CD4-positive, CD25-positive, alpha-beta regulatory T cell (primary cell): ENCODE measurements at regions not wholly inside any gene's neighbourhood (a gene's known extent, or its start where the extent isn't known, plus 50 kb on each side); places are given as distances from the start of the nearest gene placed in this dataset.
"Not testable (repeated sequence)": the region's sequence is repeated elsewhere in the genome, so short reads cannot be mapped to it uniquely, and the experiment has no call there.

Source experiments
- ATAC-seq, 2 donors: fragments of 150-1000 bp; cut with Tn5 transposase; one replicate each; pipeline ENCODE4 v1.10.0; 2021; ENCODE audit warnings: low read depth in 2 of 2, moderate number of reproducible peaks in 2 of 2, moderate library complexity in 1 of 2
- DNase-seq, 3 donors: peaks; one replicate each; pipeline versions ENCODE4 v3.0.0 to v3.0.0-alpha.2; 2012 to 2022; ENCODE audit warnings: mixed read lengths in 1 of 3
- H3K27ac ChIP-seq: one replicate; pipeline ENCODE4 v1.7.0; 2013; ENCODE audit warnings: mild to moderate bottlenecking, low read length; ENCODE audit not compliant: insufficient read depth, poor library complexity, severe bottlenecking
- H3K27me3 ChIP-seq: one replicate; pipeline ENCODE4 v1.7.0; 2013; ENCODE audit warnings: low read length; ENCODE audit not compliant: control insufficient read depth, insufficient read depth
- H3K36me3 ChIP-seq: one replicate; pipeline ENCODE4 v1.7.0; 2013; ENCODE audit warnings: mild to moderate bottlenecking, low read length, moderate library complexity; ENCODE audit not compliant: control insufficient read depth, insufficient read depth
- H3K4me1 ChIP-seq: 2 replicates; pipeline ENCODE4 v1.7.0; 2013; ENCODE audit warnings: mild to moderate bottlenecking, low read length; ENCODE audit not compliant: insufficient read depth, control insufficient read depth, poor library complexity, severe bottlenecking
- H3K4me3 ChIP-seq: one replicate; pipeline ENCODE4 v1.7.0; 2013; ENCODE audit warnings: low read depth, mild to moderate bottlenecking, low read length, moderate library complexity
- H3K9me3 ChIP-seq, 2 experiments: 1 replicate in 1 of 2; 2 replicates in 1 of 2; pipeline ENCODE4 v1.7.0; 2013; ENCODE audit warnings: low read length in 2 of 2, mild to moderate bottlenecking in 1 of 2, moderate library complexity in 1 of 2; ENCODE audit not compliant: control insufficient read depth in 2 of 2
- H3K27ac Mint-ChIP-seq, 3 donors: one replicate each; pipeline ENCODE4 v1.8.0; 2020 to 2022; ENCODE audit warnings: mild to moderate bottlenecking in 3 of 3, mixed read lengths in 3 of 3, moderate library complexity in 2 of 3
- H3K27me3 Mint-ChIP-seq: one replicate; pipeline ENCODE4 v1.8.0; 2022; ENCODE audit warnings: mild to moderate bottlenecking, mixed read lengths
- H3K36me3 Mint-ChIP-seq: one replicate; pipeline ENCODE4 v1.8.0; 2020; ENCODE audit warnings: mixed read lengths
- H3K4me1 Mint-ChIP-seq, 4 donors: one replicate each; pipeline ENCODE4 v1.8.0; 2020 to 2022; ENCODE audit warnings: mixed read lengths in 4 of 4, mild to moderate bottlenecking in 1 of 4
- H3K4me3 Mint-ChIP-seq, 4 donors: one replicate each; pipeline ENCODE4 v1.8.0; 2020 to 2022; ENCODE audit warnings: mild to moderate bottlenecking in 4 of 4, mixed read lengths in 4 of 4, moderate library complexity in 3 of 4
- H3K9me3 Mint-ChIP-seq, 7 donors: one replicate each; pipeline ENCODE4 v1.8.0; 2020 to 2022; ENCODE audit warnings: mixed read lengths in 7 of 7, mild to moderate bottlenecking in 3 of 7, moderate library complexity in 2 of 7

DNA sequence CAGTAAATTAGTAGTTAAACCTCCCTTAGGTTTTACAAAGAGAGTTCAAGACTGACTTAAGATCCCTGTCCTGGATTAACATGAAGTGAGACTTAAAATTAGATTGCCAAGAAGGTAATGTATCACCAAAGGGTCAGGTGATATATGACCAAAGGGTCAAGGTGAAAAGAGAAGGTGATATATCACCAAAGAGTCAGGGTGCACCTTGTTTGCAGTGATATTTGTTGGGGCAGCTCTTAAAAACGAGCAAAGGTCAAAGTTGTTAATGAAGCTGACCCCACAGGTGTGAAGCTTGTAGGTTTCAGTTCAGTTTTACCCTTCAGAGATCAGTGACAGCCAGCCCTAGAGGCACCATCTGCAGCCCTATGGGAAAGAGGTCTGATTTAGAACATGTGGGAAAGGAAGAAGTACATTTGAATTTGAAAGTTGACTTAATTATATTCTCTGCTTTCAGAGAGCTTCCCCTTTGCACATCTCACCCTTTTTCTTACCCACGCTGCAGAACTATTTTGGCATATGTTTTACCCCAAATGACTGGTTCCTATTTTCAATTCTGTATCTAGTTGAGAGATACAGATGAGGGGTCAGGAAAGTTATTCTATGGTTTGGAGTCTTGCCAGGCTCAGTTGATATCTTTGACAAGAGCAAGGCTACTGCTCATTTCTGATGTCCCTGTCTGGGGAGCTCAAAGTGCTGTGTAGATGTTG lies 170.8 kb downstream of the S1PR1 start:
- no peak overlapping the region for H3K27ac Mint-ChIP-seq
- peak; percentile 28 to 47 for ATAC-seq
- no peak overlapping the region for H3K4me3 ChIP-seq
- H3K4me1 Mint-ChIP-seq: no peaks in the 10 kb centered on the region
- no peaks in the 10 kb centered on the region for H3K9me3 ChIP-seq
- H3K4me1 ChIP-seq: no peaks in the 10 kb centered on the region
- no peak for DNase-seq
- H3K27ac ChIP-seq: no peak overlapping the region
- no peaks in the 10 kb centered on the region for H3K36me3 Mint-ChIP-seq
- peaks cover 26% of the 10 kb centered on the region for H3K27me3 ChIP-seq
- H3K36me3 ChIP-seq: no peaks in the 10 kb centered on the region
- peaks cover 33% of the 10 kb centered on the region for H3K27me3 Mint-ChIP-seq
- peaks cover 0 to 9% (median 0%) of the 10 kb centered on the region in 7 donors for H3K9me3 Mint-ChIP-seq
- H3K4me3 Mint-ChIP-seq: no peak overlapping the region

DNA sequence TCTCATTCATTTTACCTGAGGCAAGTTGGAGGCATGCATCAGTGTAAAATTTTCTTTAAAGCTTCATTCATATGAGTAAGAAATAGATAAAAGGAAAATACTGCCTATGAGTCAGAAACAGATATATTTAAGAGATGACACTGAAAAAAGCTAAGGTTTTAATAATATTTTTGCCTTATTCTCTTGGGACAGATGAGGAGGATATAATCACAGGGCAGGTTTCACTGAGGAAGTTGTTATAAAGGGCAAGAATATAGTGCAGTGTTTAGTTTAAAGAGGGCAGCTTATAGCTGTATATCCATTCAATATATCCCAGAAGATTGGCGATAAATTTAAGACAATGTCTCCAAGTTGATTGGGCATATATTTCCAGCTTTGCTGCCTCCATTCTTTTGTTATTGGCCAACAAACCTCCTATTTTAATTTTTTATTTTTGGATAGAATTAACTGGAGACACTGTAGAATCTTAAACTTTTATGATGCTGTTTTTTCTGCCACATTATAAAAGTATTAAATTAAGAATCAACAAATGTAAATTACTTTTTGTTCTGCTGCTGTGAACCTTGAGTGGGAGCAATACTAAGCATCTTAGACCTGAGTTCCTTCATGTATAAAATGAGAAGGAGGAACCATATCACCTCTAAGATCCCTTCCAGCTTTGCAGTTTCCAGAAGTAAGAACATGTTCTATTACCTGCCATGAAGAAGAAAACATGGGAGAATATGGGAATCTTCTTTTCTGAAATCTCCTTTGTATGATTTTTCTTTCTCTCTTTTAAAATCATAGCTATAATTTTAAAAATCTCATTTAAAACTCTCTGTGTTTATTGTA lies 171.6 kb downstream of the S1PR1 start:
- H3K4me1 ChIP-seq: no peaks in the 10 kb centered on the region
- H3K9me3 ChIP-seq: no peaks in the 10 kb centered on the region
- Mint-ChIP-seq H3K27me3 (peaks cover 37% of the 10 kb centered on the region), H3K9me3 (peaks cover 0 to 9% (median 2%) of the 10 kb centered on the region in 7 donors), H3K4me1 (no peaks in the 10 kb centered on the region), H3K4me3 (no peak overlapping the region), H3K36me3 (no peaks in the 10 kb centered on the region), H3K27ac (no peak overlapping the region)
- H3K36me3 ChIP-seq: no peaks in the 10 kb centered on the region
- H3K27me3 ChIP-seq: peaks cover 25% of the 10 kb centered on the region
- no peak overlapping the region for H3K4me3 ChIP-seq
- ATAC-seq: no peak
- no peak for DNase-seq
- H3K27ac ChIP-seq: no peak overlapping the region

DNA sequence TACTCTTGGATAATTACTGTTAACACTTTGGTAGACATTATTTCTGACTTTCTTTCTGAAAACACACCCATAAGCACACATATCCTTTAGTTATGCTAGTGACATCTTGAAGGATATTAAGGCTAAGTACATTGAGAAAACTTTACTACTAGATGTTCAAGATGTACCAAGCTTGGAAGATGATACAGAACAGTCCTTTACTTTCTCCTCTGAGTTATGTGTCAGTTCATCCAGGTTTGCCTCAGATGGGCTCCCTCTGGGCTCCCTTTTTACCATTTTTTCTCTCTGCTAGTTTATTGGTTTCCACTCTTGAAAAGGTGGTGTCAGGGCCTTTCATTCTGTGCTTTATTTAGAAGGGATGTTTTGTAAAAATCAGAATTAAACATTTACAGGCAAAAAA lies 172.3 kb downstream of the S1PR1 start:
- Histone ChIP-seq H3K27me3 (peaks cover 22% of the 10 kb centered on the region), H3K9me3 (no peaks in the 10 kb centered on the region), H3K4me3 (no peak overlapping the region), H3K27ac (no peak overlapping the region), H3K4me1 (no peaks in the 10 kb centered on the region), H3K36me3 (no peaks in the 10 kb centered on the region)
- Mint-ChIP-seq H3K9me3 (peaks cover 0 to 9% (median 2%) of the 10 kb centered on the region in 7 donors), H3K36me3 (no peaks in the 10 kb centered on the region), H3K27ac (no peak overlapping the region), H3K4me1 (no peaks in the 10 kb centered on the region), H3K27me3 (peaks cover 38% of the 10 kb centered on the region), H3K4me3 (no peak overlapping the region)
- ATAC-seq (no peak), DNase-seq (no peak)

DNA sequence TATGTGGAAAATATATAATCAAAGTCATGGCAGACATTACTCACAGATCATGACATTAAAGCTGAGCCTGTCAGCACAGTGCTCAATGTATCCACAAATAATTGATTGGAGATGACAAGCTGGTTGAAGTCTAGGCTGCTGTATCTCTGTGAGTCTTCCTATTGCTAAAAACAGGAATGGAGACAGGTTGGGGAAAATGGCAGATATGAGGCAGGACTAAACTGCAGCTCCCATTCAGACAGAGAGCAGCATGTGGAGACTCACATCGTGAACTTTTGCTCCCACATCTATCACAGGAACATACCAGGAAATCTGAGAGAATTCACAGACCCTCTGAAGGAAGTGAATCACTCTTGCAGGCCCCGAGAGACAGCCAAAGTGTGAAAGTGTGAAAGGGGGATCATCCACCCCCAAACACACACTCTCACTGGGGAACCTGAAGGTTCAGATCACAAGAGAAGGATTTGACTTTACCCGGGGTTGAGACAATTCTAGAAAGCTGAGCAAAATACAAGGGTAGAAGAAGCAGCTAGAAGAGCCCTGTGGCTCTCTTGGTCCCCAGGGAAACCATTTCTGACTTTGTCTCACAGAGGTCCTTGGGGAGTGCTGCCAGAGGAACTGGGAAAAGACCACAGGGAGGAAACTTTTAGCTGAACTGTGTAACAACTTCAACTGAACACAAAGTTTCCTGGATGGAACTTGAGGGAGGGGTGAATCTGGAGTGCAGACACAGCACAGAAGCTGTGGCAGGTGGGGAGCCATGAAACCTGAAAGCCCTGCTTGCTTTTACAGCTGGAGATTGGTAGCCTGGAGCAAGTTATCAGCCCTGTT lies 173.4 kb downstream of the S1PR1 start:
- Mint-ChIP-seq H3K9me3 (peaks cover 0 to 9% (median 2%) of the 10 kb centered on the region in 7 donors), H3K36me3 (no peaks in the 10 kb centered on the region), H3K4me3 (no peak overlapping the region), H3K27me3 (peaks cover 44% of the 10 kb centered on the region), H3K4me1 (no peaks in the 10 kb centered on the region), H3K27ac (peak overlapping the region in 1 of 3 donors; percentile 44)
- no peak for DNase-seq
- H3K9me3 ChIP-seq: no peaks in the 10 kb centered on the region
- no peak overlapping the region for H3K27ac ChIP-seq
- no peak for ATAC-seq
- no peaks in the 10 kb centered on the region for H3K4me1 ChIP-seq
- no peak overlapping the region for H3K4me3 ChIP-seq
- no peaks in the 10 kb centered on the region for H3K36me3 ChIP-seq
- H3K27me3 ChIP-seq: peaks cover 20% of the 10 kb centered on the region

DNA sequence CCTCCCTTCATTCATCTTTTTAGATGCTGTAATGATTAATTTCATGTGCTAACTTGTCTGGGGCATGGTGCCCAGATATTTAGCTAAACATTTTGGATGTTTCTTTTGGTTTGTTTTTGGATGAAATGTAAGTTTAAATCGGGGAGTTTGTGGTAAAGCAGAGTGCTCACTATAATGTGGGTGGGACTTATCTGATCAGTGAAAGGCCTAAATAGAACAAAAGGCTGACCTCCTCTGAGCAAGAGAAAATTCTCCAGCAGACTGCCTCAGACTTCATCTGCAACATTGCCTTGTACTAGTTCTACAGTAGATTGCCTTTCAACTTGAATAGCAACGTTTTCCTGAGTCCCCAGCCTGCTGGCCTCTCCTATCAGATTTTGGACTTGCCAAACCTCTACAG lies 183.6 kb downstream of the S1PR1 start:
- H3K4me1 ChIP-seq: no peaks in the 10 kb centered on the region
- H3K4me1 Mint-ChIP-seq: no peaks in the 10 kb centered on the region
- no peaks in the 10 kb centered on the region for H3K36me3 ChIP-seq
- H3K9me3 Mint-ChIP-seq: peaks cover 0 to 4% (median 0%) of the 10 kb centered on the region in 7 donors
- H3K9me3 ChIP-seq: no peaks in the 10 kb centered on the region
- no peak overlapping the region for H3K27ac Mint-ChIP-seq
- ATAC-seq: no peak
- no peak for DNase-seq
- no peaks in the 10 kb centered on the region for H3K36me3 Mint-ChIP-seq
- no peak overlapping the region for H3K27ac ChIP-seq
- H3K4me3 Mint-ChIP-seq: no peak overlapping the region
- H3K4me3 ChIP-seq: no peak overlapping the region
- peaks cover 3% of the 10 kb centered on the region for H3K27me3 ChIP-seq
- peaks cover 26% of the 10 kb centered on the region for H3K27me3 Mint-ChIP-seq

DNA sequence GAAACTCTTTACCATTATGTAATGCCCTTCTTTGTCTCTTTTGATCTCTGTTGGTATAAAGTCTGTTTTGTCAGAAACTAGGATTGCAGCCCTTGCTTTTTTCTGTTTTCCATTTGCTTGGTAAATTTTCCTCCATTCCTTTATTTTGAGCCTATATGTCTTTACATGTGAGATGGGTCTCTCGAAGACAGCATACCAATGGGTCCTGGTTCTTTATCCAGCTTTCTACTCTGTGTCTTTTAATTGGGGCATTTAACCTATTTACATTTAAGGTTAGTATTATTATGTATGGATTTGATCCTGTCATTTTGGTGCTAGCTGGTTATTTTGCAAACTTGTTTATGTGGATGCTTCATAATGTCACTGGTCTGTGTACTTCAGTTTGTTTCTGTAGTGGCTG lies 191.3 kb downstream of the S1PR1 start:
- H3K36me3 ChIP-seq, H3K4me1 ChIP-seq, H3K36me3 Mint-ChIP-seq, DNase-seq, H3K4me3 ChIP-seq, H3K4me3 Mint-ChIP-seq, H3K9me3 ChIP-seq, ATAC-seq, H3K27ac Mint-ChIP-seq, H3K27ac ChIP-seq, H3K4me1 Mint-ChIP-seq: not testable (repeated sequence)
- Mint-ChIP-seq H3K27me3 (peaks cover 48% of the 10 kb centered on the region), H3K9me3 (peaks cover 0 to 14% (median 4%) of the 10 kb centered on the region in 7 donors)
- H3K27me3 ChIP-seq: peaks cover 15% of the 10 kb centered on the region

DNA sequence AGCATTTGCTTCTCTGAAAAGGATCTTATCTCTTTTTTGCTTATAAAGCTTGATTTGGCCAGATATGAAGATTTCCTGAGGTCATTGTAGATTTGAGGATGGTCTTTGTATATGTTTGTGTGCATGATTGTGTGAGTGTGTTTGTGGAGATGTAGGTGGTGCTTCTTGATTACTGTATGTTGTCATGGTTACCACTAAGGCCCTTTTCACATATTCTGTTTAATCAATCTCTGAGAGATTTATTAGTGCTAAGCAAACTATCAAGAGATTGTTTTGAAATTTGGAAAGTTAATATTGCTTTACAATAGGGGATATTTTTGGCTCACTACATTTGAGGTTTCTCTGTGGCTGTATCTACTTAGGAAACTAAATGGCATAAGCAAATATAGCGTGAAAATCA lies 191.7 kb downstream of the S1PR1 start:
- H3K4me3 ChIP-seq: no peak overlapping the region
- H3K36me3 ChIP-seq: no peaks in the 10 kb centered on the region
- Mint-ChIP-seq H3K9me3 (peaks cover 0 to 14% (median 4%) of the 10 kb centered on the region in 7 donors), H3K27ac (no peak overlapping the region), H3K4me3 (no peak overlapping the region), H3K4me1 (no peaks in the 10 kb centered on the region), H3K36me3 (no peaks in the 10 kb centered on the region), H3K27me3 (peaks cover 48% of the 10 kb centered on the region)
- ATAC-seq (no peak), DNase-seq (no peak)
- no peaks in the 10 kb centered on the region for H3K9me3 ChIP-seq
- H3K27ac ChIP-seq: no peak overlapping the region
- H3K27me3 ChIP-seq: peaks cover 15% of the 10 kb centered on the region
- H3K4me1 ChIP-seq: no peaks in the 10 kb centered on the region
